ENCODE measurements at regions not wholly inside any gene's neighbourhood (a gene's known extent, or its start where the extent isn't known, plus 50 kb on each side); places are given as distances from the start of the nearest gene placed in this dataset.

DNA sequence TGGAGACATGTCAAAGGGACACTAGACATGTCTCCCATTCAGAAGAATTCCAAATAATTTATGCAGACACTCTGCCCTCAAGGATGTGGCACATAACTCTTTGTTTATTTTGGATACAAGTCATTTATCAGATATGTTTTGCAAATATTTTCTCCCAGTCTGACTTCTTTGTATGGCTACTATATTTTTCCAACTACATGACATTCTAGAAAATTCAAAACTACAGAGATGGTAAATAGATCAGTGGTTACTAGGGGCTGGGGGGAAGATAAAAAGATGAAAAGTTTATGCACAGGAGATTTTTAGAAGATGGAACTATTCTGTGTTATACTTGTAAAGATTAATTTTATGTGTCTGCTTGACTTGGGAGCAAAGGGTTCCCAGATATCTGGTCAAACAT is 347.3 kb upstream of the TRPC7 start:
- H3K27ac Mint-ChIP-seq (ENCODE audit: unreplicated experiment), result no peak overlapping the region
- H3K27me3 Mint-ChIP-seq (ENCODE audit: unreplicated experiment), result no peaks in the 10 kb centered on the region
- TF ChIP-seq, protein P1, sequence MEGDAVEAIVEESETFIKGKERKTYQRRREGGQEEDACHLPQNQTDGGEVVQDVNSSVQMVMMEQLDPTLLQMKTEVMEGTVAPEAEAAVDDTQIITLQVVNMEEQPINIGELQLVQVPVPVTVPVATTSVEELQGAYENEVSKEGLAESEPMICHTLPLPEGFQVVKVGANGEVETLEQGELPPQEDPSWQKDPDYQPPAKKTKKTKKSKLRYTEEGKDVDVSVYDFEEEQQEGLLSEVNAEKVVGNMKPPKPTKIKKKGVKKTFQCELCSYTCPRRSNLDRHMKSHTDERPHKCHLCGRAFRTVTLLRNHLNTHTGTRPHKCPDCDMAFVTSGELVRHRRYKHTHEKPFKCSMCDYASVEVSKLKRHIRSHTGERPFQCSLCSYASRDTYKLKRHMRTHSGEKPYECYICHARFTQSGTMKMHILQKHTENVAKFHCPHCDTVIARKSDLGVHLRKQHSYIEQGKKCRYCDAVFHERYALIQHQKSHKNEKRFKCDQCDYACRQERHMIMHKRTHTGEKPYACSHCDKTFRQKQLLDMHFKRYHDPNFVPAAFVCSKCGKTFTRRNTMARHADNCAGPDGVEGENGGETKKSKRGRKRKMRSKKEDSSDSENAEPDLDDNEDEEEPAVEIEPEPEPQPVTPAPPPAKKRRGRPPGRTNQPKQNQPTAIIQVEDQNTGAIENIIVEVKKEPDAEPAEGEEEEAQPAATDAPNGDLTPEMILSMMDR (IDR thresholded peaks at IDR 0.05; ENCODE audit: unreplicated experiment), result no peak
- H3K4me3 Mint-ChIP-seq (ENCODE audit: unreplicated experiment), result no peak overlapping the region
- no peak for DNase-seq (ENCODE audit: low spot score)
- H3K36me3 Mint-ChIP-seq (ENCODE audit: low read depth, unreplicated experiment), result no peaks in the 10 kb centered on the region
- H3K9me3 Mint-ChIP-seq (ENCODE audit: unreplicated experiment), result no peaks in the 10 kb centered on the region
- no peaks in the 10 kb centered on the region for H3K4me1 Mint-ChIP-seq (ENCODE audit: unreplicated experiment)

DNA sequence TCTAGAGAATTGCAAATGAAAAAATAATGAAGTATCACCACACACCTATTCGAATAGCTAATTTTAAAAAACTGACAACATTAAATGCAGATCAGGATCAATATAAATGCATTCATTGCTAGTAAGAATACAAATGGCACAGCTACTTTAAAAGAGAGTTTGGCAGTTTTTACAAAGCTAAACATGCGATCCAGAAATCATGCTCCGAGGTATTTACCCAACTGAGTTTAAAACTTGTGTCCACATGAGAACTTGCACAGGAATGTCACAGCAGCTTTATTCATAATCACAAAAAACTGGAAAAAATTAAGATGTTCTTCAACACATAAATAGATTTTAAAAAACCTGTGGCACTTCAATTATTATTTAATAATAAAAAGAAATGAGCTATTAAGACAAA is 345.5 kb upstream of the TRPC7 start:
- no peak for DNase-seq (ENCODE audit: low spot score)
- TF ChIP-seq, protein P1 (IDR thresholded peaks at IDR 0.05; ENCODE audit: unreplicated experiment), result no peak
- Mint-ChIP-seq H3K4me1 (ENCODE audit: unreplicated experiment) (no peaks in the 10 kb centered on the region), H3K27ac (ENCODE audit: unreplicated experiment) (no peak overlapping the region), H3K36me3 (ENCODE audit: low read depth, unreplicated experiment) (no peaks in the 10 kb centered on the region), H3K4me3 (ENCODE audit: unreplicated experiment) (no peak overlapping the region), H3K9me3 (ENCODE audit: unreplicated experiment) (no peaks in the 10 kb centered on the region), H3K27me3 (ENCODE audit: unreplicated experiment) (no peaks in the 10 kb centered on the region)

DNA sequence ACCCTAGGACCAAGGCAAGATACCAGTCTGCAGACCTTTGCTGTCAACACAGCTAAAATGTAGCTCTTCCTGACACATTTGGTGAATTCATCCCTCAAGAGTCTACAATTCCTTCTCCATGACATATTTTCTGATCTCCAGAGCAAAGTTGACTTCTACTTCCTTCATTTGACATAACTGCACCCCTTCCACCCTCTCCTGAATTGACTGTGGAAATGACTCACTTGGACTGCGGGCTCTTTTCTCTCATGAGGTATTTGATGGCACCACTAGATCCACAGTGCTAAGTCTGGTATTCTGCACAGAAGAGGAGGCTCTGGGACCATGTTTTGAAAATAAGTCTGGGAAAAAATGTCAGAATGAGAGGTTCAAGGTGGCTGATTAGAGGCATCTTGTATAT is 338.4 kb upstream of the TRPC7 start:
- TF ChIP-seq, protein P1 (IDR thresholded peaks at IDR 0.05; ENCODE audit: unreplicated experiment), result no peak
- no peaks in the 10 kb centered on the region for H3K9me3 Mint-ChIP-seq (ENCODE audit: unreplicated experiment)
- H3K27me3 Mint-ChIP-seq (ENCODE audit: unreplicated experiment), result no peaks in the 10 kb centered on the region
- H3K4me1 Mint-ChIP-seq (ENCODE audit: unreplicated experiment), result no peaks in the 10 kb centered on the region
- H3K27ac Mint-ChIP-seq (ENCODE audit: unreplicated experiment), result no peak overlapping the region
- H3K36me3 Mint-ChIP-seq (ENCODE audit: low read depth, unreplicated experiment), result no peaks in the 10 kb centered on the region
- no peak for DNase-seq (ENCODE audit: low spot score)
- H3K4me3 Mint-ChIP-seq (ENCODE audit: unreplicated experiment), result no peak overlapping the region

DNA sequence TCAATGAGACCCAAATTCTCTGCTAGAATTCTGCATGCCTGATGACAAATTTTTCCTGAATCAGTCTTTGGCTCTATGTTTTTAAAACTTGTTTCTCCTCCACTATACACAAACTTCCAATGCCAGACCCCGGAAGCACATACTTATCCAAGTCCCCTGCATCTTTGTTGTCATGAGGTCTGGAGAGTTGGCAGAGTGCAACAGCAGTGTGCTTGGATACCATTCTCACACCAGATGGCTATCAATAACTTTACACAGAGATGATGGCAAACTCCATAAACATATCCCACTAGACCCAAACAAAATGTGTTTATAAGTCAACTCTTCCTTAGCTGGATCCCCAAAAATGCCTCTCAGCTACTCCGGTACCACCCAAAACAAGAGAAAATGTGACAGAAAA is 337.7 kb upstream of the TRPC7 start:
- H3K27me3 Mint-ChIP-seq (ENCODE audit: unreplicated experiment), result no peaks in the 10 kb centered on the region
- H3K36me3 Mint-ChIP-seq (ENCODE audit: low read depth, unreplicated experiment), result no peaks in the 10 kb centered on the region
- no peak overlapping the region for H3K27ac Mint-ChIP-seq (ENCODE audit: unreplicated experiment)
- DNase-seq (ENCODE audit: low spot score), result no peak
- no peak overlapping the region for H3K4me3 Mint-ChIP-seq (ENCODE audit: unreplicated experiment)
- H3K4me1 Mint-ChIP-seq (ENCODE audit: unreplicated experiment), result no peaks in the 10 kb centered on the region
- no peaks in the 10 kb centered on the region for H3K9me3 Mint-ChIP-seq (ENCODE audit: unreplicated experiment)
- TF ChIP-seq, protein P1 (IDR thresholded peaks at IDR 0.05; ENCODE audit: unreplicated experiment), result no peak

DNA sequence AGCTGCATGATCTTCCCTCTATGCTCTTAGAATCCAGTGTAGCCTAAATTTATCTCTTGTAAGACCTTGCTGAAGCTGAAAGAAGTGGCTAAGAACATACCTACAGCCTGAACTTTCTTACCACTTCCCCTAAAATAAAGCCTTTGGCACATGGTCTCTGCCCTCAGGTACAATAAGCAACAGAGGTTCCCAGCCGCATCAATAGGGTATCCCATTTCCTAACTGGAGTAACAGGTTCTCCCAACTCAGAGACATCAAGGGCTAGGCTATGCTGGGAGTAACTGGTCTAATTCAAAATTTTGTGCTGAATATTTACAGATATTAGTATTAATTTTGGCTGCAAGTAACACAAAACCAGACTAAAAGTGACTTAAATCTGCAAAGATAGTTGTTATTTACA is 335.8 kb upstream of the TRPC7 start:
- no peak overlapping the region for H3K27ac Mint-ChIP-seq (ENCODE audit: unreplicated experiment)
- H3K4me1 Mint-ChIP-seq (ENCODE audit: unreplicated experiment), result no peaks in the 10 kb centered on the region
- TF ChIP-seq, protein P1 (IDR thresholded peaks at IDR 0.05; ENCODE audit: unreplicated experiment), result no peak
- no peak for DNase-seq (ENCODE audit: low spot score)
- no peak overlapping the region for H3K4me3 Mint-ChIP-seq (ENCODE audit: unreplicated experiment)
- H3K27me3 Mint-ChIP-seq (ENCODE audit: unreplicated experiment), result no peaks in the 10 kb centered on the region
- H3K36me3 Mint-ChIP-seq (ENCODE audit: low read depth, unreplicated experiment), result no peaks in the 10 kb centered on the region
- H3K9me3 Mint-ChIP-seq (ENCODE audit: unreplicated experiment), result no peaks in the 10 kb centered on the region
